ENCODE measurements at regions not wholly inside any gene's neighbourhood (a gene's known extent, or its start where the extent isn't known, plus 50 kb on each side); places are given as distances from the start of the nearest gene placed in this dataset.

- no peak overlapping the region for H3K27ac ChIP-seq
- WGBS, 4 donors = 45 to 65% (median 54%) methylated on average over 1 of the region's 1 CpG
- TF ChIP-seq CTCF (IDR thresholded peaks at IDR 0.05) (no peak), POLR2A (IDR thresholded peaks at IDR 0.05) (no peak)
- H3K4me3 ChIP-seq = no peak overlapping the region
- H3K9me3 ChIP-seq (replicated peaks in 1 of 3) = no peaks in the 10 kb centered on the region
- no peaks in the 10 kb centered on the region for H3K27me3 ChIP-seq
- peaks cover 8 to 20% of the 10 kb centered on the region in 2 donors for H3K4me1 ChIP-seq (replicated peaks in 1 of 2)
- no peaks in the 10 kb centered on the region for H3K36me3 ChIP-seq (replicated peaks in 1 of 2)
- intact Hi-C loops (cut with DNase I) = no loop called here
- no peak for DNase-seq
Observed at GRCh38 chr15:35667908-35668307, 121.9 kb upstream of the DPH6 start.

GRCh38 chr15:35669021-35669420 is 123.1 kb upstream of the DPH6 start:
- Histone ChIP-seq H3K9me3 (replicated peaks in 1 of 3) (no peaks in the 10 kb centered on the region), H3K27ac (no peak overlapping the region), H3K4me3 (no peak overlapping the region), H3K4me1 (replicated peaks in 1 of 2) (peaks cover 8 to 20% of the 10 kb centered on the region in 2 donors), H3K36me3 (replicated peaks in 1 of 2) (no peaks in the 10 kb centered on the region), H3K27me3 (no peaks in the 10 kb centered on the region)
- intact Hi-C loops (cut with DNase I) = no loop called here
- TF ChIP-seq POLR2A (IDR thresholded peaks at IDR 0.05) (no peak), CTCF (IDR thresholded peaks at IDR 0.05) (no peak)
- no peak for DNase-seq
- 67 to 79% (median 73%) methylated on average over 3 of the region's 3 CpGs for WGBS, 4 donors

- WGBS, 4 donors = 81 to 92% (median 84%) methylated on average over 5 of the region's 5 CpGs
- no peak for DNase-seq
- H3K27me3 ChIP-seq = no peaks in the 10 kb centered on the region
- H3K27ac ChIP-seq = no peak overlapping the region
- no peak overlapping the region for H3K4me3 ChIP-seq
- intact Hi-C loops (cut with DNase I) = no loop called here
- no peaks in the 10 kb centered on the region for H3K9me3 ChIP-seq (replicated peaks in 1 of 3)
- no peak for TF ChIP-seq CTCF (IDR thresholded peaks at IDR 0.05)
- no peak for TF ChIP-seq POLR2A (IDR thresholded peaks at IDR 0.05)
- H3K36me3 ChIP-seq (replicated peaks in 1 of 2) = no peaks in the 10 kb centered on the region
- H3K4me1 ChIP-seq (replicated peaks in 1 of 2) = peaks cover 8 to 23% of the 10 kb centered on the region in 2 donors
Observed at GRCh38 chr15:35669432-35670045, 123.6 kb upstream of the DPH6 start.

- intact Hi-C loops (cut with DNase I) = no loop called here
- Histone ChIP-seq H3K27ac (no peak overlapping the region), H3K9me3 (replicated peaks in 1 of 3) (no peaks in the 10 kb centered on the region), H3K4me1 (replicated peaks in 1 of 2) (peaks cover 8 to 30% of the 10 kb centered on the region in 2 donors), H3K4me3 (no peak overlapping the region), H3K36me3 (replicated peaks in 1 of 2) (no peaks in the 10 kb centered on the region), H3K27me3 (no peaks in the 10 kb centered on the region)
- TF ChIP-seq POLR2A (IDR thresholded peaks at IDR 0.05) (no peak), CTCF (IDR thresholded peaks at IDR 0.05) (no peak)
- no peak for DNase-seq
Observed at GRCh38 chr15:35671197-35671596, 125.2 kb upstream of the DPH6 start.

All from adrenal gland (tissue), 9 donors.